NCI-H510A treated with DMSO at 0.1 percent for 48 hours (cell line): ENCODE measurements at regions not wholly inside any gene's neighbourhood (a gene's known extent, or its start where the extent isn't known, plus 50 kb on each side); places are given as distances from the start of the nearest gene placed in this dataset.

Source experiments
- DNase-seq: peaks from one replicate; lab custom pipeline; 2025; lab: John Stamatoyannopoulos, UW

DNA sequence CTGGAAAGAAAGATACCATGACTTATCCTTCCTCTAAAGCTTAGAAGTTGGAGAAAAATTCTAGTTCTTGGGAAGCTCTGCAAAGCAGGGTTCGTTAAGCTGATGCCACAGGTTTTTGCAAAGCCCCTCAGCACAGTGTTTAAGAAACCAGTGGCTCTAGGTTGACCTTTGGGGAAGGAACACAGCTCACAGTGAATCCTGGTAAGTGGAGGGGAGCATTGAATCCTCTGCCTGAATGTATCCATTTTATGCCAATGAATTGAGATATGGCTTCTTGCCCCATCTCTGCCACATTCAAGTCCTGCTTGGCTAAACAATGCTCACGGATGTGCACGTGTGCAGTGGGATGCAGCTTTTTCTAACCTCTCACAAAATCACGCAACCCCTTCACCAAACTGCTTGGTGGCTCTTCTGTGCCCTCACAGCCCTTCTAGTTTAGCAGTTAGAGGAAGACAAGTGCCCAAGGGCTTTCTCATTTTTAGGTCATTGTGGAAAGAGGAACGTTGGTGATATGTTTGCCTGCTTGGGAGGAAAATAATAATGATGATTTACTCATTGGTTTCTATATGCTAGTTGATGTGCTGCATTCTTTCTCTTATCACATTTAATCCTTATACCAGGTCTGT is 111.3 kb downstream of the DAD1 start:
- no peak for DNase-seq

DNA sequence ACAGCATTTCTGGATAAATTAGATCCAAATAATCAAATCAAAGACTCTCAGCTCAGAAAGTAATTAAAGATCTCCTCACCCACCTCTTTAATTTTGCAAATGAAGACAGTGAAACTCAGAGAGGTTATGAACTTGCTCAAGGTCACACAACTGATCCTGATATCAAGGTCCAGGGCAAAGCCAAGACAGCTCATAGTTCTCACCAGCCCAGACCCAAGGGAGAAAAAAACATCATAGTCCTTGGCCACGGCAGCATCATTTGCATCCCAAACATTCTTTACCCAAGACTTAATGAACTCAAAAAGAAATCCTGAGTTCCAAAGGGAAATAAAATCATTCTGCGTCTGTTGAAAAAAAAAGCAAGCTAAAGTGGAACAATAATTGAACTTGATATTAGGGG is 112.1 kb downstream of the DAD1 start:
- no peak for DNase-seq

DNA sequence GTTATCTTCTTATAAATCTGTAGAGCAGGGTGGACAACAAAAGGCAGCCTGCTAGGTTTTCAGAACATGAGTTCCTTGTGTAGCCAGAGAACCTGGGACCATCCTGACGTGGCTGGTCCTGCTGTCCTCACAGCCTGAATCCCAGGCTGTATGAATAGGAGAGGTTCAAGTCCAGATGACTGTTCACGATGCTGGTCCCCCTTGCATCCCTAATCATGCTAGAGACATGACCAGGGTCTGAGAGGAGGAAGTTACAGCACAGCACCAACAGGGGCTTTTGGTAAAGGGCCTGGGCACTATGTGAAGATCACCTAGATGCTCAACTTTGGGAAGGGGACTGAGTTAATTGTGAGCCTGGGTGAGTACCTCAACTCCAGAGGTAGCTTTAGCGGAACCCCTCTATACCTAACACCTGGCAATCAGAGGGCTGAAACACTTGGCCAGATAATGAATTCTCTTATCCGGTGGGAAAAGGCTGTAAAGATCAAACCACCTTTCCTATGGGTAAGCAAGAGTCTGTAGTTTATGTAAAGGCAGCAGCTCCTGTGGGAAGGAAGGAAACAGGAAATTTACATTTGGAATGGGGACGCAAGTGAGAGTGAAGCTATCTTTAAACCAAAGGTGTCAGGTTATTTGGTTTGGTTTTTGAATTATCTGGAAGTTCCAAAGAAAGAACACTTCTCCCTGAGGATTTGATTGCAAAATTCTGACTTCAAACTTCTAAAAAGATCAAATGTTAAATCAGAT is 112.8 kb downstream of the DAD1 start:
- no peak for DNase-seq

DNA sequence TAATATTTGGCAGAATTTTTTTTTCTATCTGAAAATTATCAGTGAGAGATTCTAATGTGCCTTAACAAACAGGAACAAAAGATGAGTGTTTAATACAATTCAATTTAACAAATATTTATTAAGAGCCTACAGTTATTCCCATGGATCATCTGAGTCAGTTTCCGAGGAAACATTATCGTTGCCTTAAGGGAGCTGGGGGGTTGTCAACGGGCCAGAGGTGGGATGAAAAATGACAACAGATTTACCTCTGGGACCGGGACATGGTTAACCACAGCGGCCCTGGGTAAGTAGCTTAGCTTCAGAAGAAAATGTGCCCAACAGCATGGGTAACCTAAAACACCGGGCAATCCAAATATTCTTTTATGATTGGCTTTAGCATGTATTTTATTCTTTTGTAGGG is 113.6 kb downstream of the DAD1 start:
- DNase-seq = no peak

DNA sequence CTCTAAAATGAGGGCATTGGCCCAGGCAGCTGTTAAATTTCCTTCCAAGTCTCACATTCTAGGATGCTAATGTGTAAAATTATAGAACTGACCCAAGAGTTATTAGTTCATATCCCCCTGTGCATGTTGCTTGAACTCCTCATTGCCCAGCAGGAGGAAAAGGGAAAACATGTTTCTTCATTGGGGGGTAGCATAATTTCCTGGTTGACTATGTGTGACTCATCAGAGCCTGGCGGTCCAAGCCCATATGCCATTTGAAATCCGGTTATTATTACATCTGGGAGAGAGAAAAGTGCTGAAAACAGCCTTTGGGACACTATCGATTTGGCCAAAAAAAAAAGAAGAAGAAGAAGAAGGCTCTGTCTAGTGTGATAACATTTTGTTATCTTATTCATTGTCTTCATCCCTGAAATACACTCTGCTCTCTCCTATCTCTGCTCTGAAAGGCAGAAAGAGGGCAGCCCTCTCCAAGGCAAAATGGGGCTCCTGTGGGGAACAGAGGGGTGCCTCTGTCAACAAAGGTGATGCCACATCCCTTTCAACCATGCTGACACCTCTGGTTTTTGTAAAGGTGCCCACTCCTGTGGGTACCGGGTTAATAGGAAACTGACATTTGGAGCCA is 114.2 kb downstream of the DAD1 start:
- DNase-seq = no peak

DNA sequence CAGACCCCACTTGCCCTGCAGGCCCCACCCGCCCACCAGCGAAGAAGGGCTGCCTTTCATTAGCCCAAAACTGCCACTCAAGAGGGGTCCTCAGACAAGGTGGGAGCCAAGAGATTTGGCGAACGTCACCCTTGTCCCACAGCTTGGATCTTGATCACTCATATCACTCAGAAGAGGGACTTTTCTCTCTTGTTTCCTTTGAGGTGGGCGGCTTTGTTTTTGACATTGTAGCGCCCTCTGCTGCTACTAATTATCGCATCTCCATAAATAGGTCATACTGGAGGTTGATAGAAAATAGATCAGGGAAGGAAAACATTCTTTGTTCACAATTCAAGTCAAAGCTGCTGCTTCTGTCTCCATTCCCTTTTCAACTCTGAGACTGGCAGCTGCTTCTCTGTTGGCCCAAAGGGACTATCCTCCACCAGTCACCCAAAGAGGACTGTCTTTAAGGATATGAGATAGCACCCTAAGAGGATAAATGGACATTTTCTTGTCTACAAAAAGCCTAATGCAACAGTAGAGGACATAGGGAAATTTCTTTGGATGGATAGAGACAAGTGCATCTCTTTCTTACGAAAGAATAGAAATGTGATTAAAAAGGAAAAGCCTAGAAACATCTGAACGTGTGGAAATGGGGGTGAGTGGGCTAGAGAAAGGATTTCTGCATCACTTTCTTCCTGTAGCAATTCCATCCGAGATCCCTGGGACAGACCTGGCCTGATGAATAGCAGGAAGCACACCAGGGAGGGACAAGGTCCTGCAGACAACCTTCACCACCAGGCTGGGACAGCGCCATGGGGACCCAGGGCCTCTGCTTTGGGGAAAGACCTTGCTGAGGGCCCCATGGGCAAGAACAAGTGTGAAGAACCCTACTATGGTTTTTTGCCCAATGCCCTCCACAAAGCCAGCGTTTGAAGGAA is 115.8 kb downstream of the DAD1 start:
- no peak for DNase-seq

DNA sequence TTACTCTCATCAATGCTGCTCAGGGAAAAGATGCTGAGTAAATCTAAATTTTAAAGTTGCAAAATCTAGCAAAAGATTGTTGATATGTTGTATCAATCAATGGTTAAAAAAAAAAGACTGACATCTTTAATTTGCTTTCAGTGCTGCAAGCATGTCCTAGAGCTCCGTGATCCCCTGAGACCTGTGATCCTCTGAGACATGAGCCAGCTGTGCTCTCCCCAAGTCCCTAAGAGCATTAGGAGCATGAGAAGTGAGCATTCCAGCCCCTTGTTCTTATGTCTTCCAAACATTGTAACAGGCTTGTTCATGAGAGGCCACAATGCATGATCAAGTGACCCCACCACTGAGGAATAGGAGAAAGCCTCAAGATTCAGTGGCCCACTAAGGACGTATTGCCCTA is 116.6 kb downstream of the DAD1 start:
- DNase-seq = no peak

DNA sequence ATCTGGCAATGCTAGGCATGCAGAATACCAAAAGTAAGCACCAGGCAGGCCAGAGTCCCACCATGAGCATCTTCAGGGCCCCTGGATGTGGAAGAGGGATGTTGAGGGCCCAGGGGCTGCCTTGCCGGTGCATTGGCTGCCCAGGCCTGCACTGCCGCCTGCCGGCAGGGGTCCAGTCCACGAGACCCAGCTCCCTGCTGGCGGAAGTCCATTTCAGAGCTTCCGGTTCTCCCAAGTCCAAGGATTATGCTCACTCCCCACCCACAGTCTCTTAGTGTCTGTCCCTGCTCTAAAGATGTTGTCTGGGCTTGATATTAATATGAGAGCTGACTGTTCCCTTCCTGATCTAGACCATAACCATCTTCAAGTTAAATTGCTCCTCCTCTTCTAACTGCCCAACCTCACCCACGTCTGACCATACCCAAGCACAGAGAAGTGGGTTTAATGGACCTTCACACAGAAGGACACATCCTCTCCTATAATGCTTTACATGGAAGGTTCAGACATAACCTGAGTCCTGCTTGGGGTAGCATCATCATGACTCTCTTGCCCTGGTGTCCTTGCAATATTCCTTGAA is 117.4 kb downstream of the DAD1 start:
- no peak for DNase-seq

DNA sequence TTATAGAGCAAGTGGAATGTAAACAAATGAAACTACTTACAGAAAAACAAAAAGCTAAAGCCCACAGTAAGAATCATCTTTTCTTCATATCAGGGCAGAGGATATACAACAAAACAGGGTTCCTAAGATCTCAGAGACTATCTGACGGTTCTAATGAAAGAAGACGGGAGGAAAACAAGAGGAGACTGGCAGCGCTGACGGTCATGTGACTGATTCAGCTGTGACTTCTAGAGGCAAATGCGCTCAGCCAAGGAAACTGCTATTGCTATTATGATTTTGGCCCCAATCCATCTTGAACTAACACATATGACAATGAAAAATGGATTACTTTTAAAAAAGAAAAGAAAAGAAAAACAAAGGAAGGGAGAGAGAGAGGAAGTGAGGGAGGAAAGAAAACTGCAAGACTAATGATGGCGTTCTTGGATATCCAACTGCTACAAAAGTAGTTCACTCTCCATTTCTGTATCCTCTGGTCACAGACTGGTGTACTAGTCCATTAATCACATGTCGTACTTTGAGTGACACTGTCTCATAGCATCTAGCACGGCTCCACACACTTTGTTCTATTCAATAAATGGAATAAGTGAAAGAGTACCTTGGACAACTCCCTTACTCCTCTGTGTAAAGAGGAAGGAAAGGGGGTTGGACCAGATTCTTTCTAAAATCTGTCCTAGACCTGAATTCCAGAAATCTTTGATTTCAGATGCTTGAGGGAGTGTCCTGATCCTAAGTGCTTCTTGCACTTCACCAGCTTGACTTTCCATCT is 119.3 kb downstream of the DAD1 start:
- DNase-seq = no peak

DNA sequence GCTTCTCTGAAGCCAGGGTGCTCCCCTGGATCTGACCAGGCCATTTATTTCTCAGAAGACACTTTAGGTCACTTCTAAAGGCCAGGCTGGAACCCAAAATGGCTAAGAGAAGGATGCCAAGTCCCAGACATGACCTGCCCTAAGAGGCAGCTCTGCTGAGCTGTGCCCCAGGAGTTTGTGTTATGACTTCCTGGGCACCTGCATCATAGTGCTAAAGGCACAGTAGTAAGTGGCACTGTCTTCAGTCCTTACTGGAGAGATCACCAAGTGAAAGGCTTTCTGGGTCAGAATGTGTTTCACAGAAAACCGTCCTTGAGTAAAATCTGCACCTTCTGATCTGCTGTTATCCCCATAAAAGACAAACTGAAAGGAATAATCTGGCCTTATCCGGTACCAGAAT is 120.2 kb downstream of the DAD1 start:
- DNase-seq = no peak

DNA sequence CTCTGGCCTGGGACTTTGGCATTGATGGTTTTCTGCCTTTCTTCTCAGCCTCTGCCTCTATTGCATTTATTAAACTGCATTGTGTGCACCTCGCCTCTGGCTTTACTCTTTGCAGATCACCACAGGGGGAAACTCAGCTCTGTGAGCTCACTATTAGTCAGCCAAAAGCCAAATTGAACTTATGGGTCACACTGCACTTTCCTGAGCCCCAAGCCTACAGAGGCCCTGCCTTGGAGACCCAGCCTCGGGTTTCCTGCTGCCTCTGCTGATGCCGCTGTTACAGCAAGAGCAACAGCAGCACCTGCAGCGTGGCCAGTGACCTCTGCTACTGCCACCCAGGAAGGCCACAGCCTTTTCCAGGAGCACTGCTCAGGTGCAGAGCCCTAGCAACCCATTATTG is 122.5 kb downstream of the DAD1 start:
- DNase-seq = no peak

DNA sequence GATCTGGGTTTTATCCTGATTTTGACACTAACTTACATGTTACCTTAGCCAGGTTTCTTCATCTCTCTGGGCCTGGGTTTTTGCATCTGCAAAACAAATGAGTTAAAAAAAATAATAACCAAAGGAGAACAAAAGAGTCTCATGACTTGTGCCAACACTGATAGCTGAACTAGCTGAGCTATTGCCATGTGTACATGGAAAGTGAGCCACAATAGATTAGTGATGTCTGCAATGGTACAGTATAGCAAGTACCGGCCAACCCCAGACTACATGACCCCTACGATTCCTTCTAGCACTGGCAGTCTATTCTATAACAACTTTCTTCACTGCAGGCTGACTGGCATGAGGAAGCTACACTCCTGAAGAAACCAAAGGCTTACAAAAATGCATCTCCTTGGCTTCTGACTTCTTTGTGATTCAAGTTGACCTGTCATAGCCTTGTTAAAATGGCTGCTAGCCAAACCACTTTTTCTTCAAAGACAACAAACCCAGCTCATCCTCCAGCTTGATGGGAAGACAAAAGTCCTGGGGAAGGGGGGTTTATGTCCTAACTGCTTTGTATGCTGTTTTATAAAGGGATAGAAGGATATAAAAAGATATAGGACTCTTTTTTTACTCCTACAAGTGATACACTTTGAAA is 123.7 kb downstream of the DAD1 start:
- no peak for DNase-seq

DNA sequence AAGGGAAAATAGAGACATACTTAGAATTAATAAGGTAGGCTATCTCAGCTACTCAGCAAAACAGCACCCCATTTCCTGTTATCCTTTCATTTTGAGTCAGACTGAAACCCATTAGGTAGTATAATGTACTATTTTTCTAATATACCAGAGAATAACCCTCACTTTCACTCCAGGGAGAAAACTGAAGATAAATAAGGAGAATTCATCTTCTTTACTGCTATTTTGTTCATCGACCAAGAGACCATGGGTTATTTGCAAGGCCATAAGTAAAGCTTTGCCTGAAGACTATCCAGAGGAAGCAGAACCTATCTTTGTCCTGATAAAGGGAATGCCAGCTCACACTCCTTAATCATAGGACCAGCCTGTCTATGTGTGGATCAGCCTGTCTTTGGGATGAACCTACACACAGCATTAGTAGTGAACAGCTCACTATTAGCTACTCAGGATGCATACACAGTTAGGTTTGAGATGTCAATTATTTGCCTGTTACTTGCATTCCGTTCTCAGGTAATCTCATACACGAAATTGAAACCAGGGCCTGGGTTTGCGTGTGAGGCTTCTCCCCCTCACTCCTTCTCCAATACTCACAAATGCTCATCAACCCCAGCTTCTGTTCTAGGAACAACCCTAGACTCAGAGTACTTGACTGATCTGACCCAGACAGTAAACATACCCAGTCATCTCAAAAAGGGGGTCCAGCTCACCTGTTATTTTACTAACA is 124.4 kb downstream of the DAD1 start:
- DNase-seq = no peak

DNA sequence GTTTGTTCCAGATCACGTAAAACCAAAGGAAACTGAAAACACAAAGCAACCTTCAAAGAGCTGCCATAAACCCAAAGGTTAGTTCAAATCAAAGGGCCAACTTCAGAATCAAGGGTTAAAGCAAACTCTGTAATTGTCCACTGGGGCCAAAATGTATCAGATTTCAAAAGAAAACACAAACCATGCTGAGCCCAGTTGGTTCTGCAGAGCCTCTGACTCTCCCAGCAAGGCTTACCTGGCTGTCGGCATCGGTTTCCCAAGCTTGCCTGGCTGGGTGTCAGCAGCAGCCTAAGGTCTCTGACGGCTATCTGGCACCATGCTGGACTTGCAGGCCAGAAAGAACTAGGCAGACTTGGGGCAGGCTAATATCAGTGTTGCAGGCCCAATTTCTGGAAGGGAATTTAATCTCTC is 125.3 kb downstream of the DAD1 start:
- DNase-seq = no peak

DNA sequence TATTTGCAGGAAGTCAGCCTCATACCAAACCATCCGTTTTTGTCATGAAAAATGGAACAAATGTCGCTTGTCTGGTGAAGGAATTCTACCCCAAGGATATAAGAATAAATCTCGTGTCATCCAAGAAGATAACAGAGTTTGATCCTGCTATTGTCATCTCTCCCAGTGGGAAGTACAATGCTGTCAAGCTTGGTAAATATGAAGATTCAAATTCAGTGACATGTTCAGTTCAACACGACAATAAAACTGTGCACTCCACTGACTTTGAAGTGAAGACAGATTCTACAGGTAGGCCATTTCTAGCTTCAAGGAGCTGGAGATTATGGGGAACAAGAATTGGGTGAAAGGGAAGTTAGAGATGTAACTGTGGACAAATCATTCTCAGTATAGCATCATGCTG is 126.1 kb downstream of the DAD1 start:
- DNase-seq = no peak

DNA sequence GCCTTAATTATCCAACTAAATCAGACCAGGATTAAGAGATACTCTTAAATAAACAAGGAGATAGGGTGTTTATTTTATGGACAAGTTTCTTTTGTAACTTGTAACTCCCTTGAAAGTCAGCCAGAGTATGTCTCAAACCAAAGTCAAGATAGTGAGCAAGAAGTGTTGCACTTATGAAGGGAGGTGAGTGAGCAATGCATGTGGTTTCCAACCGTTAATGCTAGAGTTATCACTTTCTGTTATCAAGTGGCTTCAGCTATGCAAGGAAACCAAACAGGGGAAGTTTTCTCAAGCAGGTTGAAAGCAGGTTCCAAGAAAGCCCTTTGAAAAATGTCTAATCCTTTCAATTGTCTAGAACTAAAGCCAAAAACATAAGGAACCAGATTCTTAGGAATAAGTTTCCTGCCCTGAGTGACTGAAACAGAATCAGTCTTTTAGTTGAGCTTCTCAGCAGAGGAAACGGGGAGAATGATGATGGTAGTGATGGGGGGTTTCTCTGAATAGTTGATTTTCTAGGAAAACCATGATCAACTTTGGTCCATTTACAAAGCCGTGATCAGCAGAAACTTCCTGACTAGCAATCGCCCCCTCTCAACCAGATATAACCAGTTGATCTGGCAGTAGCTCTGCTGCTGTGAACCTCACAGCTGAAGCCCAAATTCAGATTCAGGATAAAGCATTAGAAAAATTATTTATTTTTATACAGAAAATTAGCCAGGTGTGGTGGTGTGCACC is 128.4 kb downstream of the DAD1 start:
- DNase-seq = no peak

DNA sequence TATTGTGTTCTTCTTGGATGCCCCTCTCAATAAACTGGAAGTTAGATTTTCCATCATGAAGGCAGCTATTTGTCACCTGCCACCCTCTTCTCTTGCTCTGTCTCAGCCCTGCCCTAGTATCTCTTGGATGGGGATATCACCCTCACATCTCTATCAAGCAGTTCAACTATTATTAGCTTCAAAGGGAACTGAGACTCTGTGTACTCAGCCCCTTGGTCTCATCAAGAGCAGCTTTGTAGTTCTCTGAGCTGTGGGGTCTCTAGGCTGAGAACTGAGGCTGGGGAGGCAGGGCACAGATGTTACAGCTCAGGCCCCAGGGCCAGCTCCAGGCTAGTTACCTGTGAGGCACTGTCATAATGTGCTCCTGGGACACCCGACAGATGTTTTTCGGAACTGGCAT is 130.3 kb downstream of the DAD1 start:
- no peak for DNase-seq

DNA sequence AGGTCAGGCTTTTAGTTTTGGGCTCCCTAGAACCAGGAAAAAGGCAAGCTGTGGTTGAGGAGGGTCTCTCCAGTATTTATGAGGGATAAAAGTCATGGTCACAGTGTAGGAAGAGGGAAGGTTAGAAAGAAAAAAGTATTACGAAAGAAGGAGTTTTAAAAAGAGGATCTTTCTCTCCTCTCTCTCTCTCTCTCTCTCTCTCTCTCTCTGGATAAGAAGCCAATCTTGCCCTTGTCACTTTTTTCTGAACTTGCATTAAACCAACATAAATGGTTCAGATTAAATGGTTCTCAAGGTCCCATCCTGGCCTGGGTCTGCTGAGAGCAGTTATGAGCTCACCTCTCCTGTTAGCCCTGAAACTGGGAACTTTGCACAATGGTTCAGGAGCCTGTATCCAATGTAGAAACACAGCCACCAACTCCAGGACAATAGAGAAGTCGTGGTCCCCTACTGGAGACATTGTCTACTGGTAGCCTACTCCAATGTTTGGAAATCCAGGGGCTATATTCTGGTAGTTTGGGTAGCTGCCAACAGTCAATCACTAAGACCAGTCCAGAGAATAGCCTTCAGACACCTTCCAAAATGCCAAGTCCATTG is 131.9 kb downstream of the DAD1 start:
- DNase-seq = no peak

DNA sequence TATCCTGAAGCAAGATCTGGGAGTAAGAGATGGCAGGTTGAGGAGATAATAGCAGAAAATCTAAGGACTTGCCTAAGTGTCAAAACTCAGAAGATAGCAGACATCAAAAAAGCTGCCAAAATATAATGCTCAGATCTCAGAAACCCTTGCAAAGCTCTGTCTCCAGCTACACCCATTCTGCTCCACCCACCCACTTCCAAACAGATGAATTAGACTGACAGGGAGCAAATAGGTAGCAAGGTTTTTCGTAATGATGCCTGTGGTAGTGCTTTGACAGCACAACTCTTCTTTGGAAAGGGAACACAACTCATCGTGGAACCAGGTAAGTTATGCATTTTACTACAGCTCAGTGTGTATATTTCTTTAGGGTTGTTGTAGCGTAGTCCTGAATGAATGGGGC is 132.6 kb downstream of the DAD1 start:
- DNase-seq = no peak
